ENCODE measurements at regions not wholly inside any gene's neighbourhood (a gene's known extent, or its start where the extent isn't known, plus 50 kb on each side); places are given as distances from the start of the nearest gene placed in this dataset.
A peak's percentile ranks its signal among the peaks of the same experiment; 100 is the strongest.

- peak in 1 of 4 experiments; percentile 1 for DNase-seq (ENCODE audit: extremely low read depth in 1 of 4, low spot score in 3 of 4)
- H3K4me1 ChIP-seq (replicated peaks in 1 of 2; ENCODE audit: control insufficient read depth in 2 of 2, insufficient read depth in 2 of 2, low read length in 2 of 2) = no peaks in the 10 kb centered on the region
- peaks cover 0 to 3% of the 10 kb centered on the region in 2 experiments; a peak in 1 of 5 replicates for H3K27me3 ChIP-seq (ENCODE audit: control insufficient read depth in 2 of 2, insufficient read depth in 2 of 2, low read length in 2 of 2)
- no peak overlapping the region for H3K4me2 ChIP-seq (ENCODE audit: insufficient read depth, low read length)
- in situ Hi-C loops (cut with MboI) = no loop called here
- H3K27ac ChIP-seq (ENCODE audit: extremely low read depth, low read depth, low read length) = no peak overlapping the region
- 0% methylated on average over 2 of the region's 4 CpGs for WGBS (ENCODE audit: insufficient coverage, low coverage, missing lambda C conversion rate)
- H3K9me1 ChIP-seq (ENCODE audit: control insufficient read depth, insufficient read depth, low read length) = no peaks in the 10 kb centered on the region
- ChIA-PET POLR2A (no interaction called here), CTCF (ENCODE audit: low intra/inter-chr PET ratio) (no interaction called here)
- H3K9me3 ChIP-seq (replicated peaks; ENCODE audit: control insufficient read depth, insufficient read depth, low read depth, low read length) = no peaks in the 10 kb centered on the region
- H3K36me3 ChIP-seq (ENCODE audit: control insufficient read depth, insufficient read depth, low read length) = no peaks in the 10 kb centered on the region
- no peak for FAIRE-seq
- H3K79me2 ChIP-seq (ENCODE audit: control insufficient read depth, insufficient read depth, low read length) = no peaks in the 10 kb centered on the region
- no peak overlapping the region for H3K4me3 ChIP-seq
- intact Hi-C loops (cut with micrococcal nuclease) = no loop called here
- ATAC-seq = no peak
- H2AFZ ChIP-seq (ENCODE audit: low read depth, low read length) = no peak overlapping the region
- no TSS peak for BruUV-seq (replicated peaks)
- no peaks in the 10 kb centered on the region for H4K20me1 ChIP-seq (replicated peaks; ENCODE audit: control insufficient read depth, insufficient read depth, low read length)
- TF ChIP-seq ZFP36 (IDR thresholded peaks at IDR 0.05; ENCODE audit: low read depth, low read length, partially characterized antibody) (no peak), MIER1 (IDR thresholded peaks at IDR 0.05; ENCODE audit: low read depth) (no peak), PTRF (tag; IDR thresholded peaks at IDR 0.05) (no peak)
- no peak overlapping the region for H3K9ac ChIP-seq (ENCODE audit: insufficient read depth in 1 of 2, low read depth in 2 of 2, low read length in 2 of 2)
Measured at GRCh38 chr20:24768201-24768636, 180.8 kb upstream of the CST7 start.

DNA sequence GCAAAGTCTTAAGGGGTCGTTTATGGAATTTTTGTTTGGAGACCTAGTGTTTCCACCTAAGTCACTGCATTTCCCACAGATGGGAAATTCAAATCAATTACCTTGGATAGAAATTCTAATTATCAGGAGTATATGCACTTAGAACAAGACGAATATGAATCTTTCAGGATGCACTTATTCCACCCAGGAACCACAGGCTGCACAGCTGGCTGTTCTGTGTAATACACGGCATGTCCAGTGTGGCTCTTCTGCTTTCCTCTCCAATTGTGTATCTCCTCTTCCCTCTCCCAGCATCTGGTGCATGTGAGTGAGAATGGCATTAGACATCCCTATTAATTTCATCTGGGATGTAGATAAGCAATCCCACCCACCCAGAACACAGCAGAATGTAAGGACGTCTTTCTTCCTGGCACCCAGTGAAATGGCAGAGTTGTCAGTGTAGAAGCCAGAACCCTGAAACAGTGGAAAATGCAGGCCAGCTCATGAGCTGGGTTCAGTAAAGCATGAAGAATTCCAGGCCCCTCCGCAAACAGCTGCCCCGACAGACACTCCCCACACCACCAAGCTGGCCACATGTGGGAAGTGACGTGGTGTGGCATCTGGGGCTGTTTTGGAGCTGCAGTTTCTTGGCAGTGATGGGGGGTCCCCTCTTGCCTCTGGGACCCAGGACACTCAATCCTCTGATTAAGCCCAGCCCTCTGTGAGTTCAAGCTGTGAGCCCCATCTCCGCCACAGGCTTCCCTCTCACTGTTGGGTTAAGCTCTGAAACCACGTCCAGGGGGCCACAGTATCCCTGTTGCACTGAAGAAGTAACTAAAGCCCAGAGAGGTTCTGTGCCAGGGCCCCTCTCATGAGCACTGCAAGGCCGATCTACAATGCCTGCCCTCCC lies 180.1 kb upstream of the CST7 start:
- 2% methylated on average over 9 of the region's 10 CpGs for WGBS (ENCODE audit: insufficient coverage, low coverage, missing lambda C conversion rate)
- TF ChIP-seq RCOR1 (IDR thresholded peaks at IDR 0.05; ENCODE audit: borderline replicate concordance in 1 of 2, low read depth in 2 of 2, low read length in 2 of 2) = no peak
- TF ChIP-seq, protein P1, sequence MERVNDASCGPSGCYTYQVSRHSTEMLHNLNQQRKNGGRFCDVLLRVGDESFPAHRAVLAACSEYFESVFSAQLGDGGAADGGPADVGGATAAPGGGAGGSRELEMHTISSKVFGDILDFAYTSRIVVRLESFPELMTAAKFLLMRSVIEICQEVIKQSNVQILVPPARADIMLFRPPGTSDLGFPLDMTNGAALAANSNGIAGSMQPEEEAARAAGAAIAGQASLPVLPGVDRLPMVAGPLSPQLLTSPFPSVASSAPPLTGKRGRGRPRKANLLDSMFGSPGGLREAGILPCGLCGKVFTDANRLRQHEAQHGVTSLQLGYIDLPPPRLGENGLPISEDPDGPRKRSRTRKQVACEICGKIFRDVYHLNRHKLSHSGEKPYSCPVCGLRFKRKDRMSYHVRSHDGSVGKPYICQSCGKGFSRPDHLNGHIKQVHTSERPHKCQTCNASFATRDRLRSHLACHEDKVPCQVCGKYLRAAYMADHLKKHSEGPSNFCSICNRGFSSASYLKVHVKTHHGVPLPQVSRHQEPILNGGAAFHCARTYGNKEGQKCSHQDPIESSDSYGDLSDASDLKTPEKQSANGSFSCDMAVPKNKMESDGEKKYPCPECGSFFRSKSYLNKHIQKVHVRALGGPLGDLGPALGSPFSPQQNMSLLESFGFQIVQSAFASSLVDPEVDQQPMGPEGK (CRISPR knock-in tag; IDR thresholded peaks at IDR 0.05; ENCODE audit: borderline replicate concordance) = no peak
- Histone ChIP-seq H3K27ac (ENCODE audit: extremely low read depth, low read depth, low read length) (no peak overlapping the region), H3K9me1 (ENCODE audit: control insufficient read depth, insufficient read depth, low read length) (no peaks in the 10 kb centered on the region), H3K79me2 (ENCODE audit: control insufficient read depth, insufficient read depth, low read length) (no peaks in the 10 kb centered on the region), H2AFZ (ENCODE audit: low read depth, low read length) (no peak overlapping the region), H3K36me3 (ENCODE audit: control insufficient read depth, insufficient read depth, low read length) (no peaks in the 10 kb centered on the region), H3K9ac (ENCODE audit: insufficient read depth in 1 of 2, low read depth in 2 of 2, low read length in 2 of 2) (no peak overlapping the region), H3K4me2 (ENCODE audit: insufficient read depth, low read length) (no peak overlapping the region), H3K4me3 (no peak overlapping the region), H4K20me1 (replicated peaks; ENCODE audit: control insufficient read depth, insufficient read depth, low read length) (no peaks in the 10 kb centered on the region), H3K9me3 (replicated peaks; ENCODE audit: control insufficient read depth, insufficient read depth, low read depth, low read length) (no peaks in the 10 kb centered on the region), H3K4me1 (replicated peaks in 1 of 2; ENCODE audit: control insufficient read depth in 2 of 2, insufficient read depth in 2 of 2, low read length in 2 of 2) (no peaks in the 10 kb centered on the region), H3K27me3 (ENCODE audit: control insufficient read depth in 2 of 2, insufficient read depth in 2 of 2, low read length in 2 of 2) (peaks cover 0 to 3% of the 10 kb centered on the region in 2 experiments; a peak in 1 of 5 replicates)
- intact Hi-C loops (cut with micrococcal nuclease) = no loop called here
- ChIA-PET CTCF (ENCODE audit: low intra/inter-chr PET ratio) (no interaction called here), POLR2A (no interaction called here)
- ATAC-seq (no peak), FAIRE-seq (no peak), DNase-seq (ENCODE audit: extremely low read depth in 1 of 4, low spot score in 3 of 4) (no peak)
- in situ Hi-C loops (cut with MboI) = no loop called here
- no TSS peak for BruUV-seq (replicated peaks)
